DMS 273 treated with DMSO at 0.1 percent for 48 hours (cell line): ENCODE measurements at regions not wholly inside any gene's neighbourhood (a gene's known extent, or its start where the extent isn't known, plus 50 kb on each side); places are given as distances from the start of the nearest gene placed in this dataset.

Experiments used
- DNase-seq: peaks from one replicate; lab custom pipeline; 2025; lab: John Stamatoyannopoulos, UW

DNA sequence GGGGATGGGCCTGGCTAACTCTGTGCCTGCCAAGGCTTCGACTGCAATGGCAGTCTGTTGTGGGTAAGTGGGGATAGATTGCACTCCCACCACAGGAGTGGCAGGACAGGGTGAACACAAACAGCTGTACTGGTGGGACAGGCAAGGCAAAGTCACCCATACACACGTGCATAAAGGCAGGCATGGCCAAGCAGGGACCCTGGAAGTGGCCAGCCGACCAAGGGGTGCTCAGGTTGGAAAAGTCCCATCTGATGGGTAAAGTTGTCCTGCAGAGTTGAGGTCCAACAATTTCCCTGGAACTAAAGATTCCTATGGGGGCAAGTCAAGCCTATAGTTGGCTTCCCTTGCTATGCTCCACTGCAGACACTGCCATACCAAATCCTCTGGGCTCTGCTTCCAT, 1961.9 kb upstream of the ADGRL3 start:
- DNase-seq, result no peak

DNA sequence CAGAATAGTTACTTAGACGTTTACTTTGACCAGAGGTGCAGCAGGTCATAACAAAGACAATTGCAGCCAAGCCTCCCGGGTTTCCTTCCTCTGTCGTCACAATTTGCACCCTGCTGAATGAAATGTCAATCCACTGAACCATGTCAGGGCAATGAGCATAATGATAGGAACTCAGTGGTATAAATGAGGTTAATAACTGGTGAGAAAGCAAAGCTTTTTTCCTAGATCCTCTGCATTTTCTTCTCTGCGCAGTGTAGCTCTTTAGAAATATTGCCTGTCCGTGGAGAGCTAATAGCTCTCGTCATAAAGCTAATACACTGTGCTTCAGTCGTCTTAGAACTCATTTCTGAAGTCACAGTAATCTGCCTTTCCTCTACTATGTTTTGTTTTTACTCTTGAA, 1960.1 kb upstream of the ADGRL3 start:
- DNase-seq, result no peak

DNA sequence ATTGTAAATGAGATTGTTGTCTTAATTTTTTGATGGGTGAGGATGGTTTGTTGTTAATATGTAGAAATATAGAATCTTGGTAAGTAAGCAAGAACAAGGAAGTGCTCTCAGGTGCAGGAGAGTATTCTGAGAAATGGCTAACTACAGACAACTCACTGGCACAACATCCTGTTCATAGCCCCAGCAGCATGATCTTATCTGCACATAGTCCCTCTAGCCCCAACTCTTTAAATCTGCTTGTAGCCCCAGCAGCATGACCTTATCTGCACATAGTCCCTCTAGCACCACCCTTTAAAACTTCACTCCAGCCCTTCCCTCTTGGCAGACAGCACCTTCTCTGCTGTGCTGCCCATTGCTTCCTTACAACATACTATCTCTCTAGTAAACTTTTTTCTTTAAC, 1957.1 kb upstream of the ADGRL3 start:
- DNase-seq, result no peak

DNA sequence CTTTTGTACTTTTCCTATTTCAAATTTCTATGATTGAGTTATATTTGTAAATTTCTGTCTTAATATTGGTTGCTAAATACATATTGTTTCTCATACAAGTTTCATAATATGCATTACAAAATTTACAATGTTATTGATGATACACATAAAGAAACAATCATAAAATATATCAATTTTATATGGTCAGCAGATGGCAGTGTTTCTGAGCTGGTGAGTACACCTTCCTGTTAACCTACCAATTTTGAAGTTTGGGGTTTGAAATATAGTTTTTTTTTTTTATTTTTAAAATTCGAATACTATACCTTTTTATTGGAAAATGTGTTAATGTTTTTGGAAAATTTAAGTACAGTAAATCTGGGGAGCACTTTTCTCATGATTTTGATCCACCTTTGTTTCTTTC, 1953.1 kb upstream of the ADGRL3 start:
- DNase-seq, result peak; percentile 0

DNA sequence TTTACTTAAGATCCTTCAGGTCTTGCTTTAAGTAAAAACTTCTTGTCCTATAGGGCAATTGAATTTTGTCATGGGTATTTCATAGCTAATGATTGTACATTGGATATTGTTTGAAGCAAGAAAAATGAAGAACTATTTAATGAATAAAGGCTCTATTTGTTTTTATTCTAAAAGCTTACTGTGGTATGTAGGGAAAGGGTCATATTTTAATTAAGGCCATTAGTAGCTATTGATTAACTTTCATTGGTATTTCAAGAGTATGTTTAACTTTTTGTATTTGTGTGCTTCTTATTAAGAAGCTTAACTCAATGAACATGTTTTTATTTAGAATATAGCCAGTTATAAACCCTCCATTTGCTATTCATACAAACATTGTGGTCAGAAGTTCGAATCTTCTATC, 1951.8 kb upstream of the ADGRL3 start:
- DNase-seq, result no peak

DNA sequence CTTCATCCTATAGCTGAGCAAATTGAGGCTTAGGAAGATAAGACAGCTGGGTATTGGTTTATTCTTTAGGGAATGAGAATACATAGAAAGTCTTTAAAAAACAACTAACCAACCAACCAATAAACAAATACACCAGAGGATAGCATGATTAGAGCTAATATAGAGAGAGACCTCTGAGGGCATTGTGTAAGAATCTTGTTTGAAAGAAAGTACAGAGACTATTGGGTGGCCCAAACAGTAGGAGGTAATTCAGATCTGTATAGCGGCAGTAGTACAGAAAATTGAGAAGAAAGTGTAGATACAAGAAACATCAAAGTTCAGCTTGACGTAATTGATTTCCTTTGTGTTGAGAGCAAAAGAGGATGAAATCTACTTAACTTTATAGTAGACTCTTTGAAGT, 1951.0 kb upstream of the ADGRL3 start:
- DNase-seq, result no peak

DNA sequence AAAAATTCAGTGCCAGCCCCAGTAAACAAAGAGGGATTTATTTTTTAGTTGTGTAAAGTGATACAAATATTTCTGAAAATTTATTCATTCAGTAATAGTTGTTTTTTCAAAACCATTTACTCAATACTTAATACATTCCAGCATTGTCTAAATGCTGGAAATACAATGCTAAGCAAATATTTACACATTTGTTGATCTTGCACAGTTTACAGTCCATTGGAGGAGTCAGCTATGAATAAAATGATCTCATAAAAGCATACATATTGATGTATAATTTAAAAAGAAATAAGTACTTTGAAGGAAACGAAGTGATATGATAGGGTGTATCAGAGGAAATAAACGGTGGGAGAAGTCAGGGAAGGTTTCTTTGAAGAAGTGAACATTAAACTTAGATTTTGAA, 1942.1 kb upstream of the ADGRL3 start:
- no peak for DNase-seq

DNA sequence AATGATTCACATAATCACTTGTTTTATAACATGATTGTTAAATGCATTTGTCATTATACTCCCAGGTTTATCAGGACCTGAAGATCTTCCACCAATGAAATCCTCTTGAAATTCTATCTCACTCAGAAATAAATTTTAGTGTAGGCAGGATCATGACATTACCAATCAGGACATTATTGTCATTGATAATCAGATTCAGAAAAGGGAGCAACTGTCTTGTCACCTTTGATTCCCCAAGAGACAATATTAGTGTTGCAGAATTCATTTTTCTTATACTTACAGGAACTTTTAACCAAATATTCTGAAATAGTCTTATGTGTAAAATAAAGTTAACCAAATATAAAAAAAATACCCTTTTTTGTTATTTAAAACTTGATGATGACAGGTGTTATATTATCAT, 1892.5 kb upstream of the ADGRL3 start:
- no peak for DNase-seq

DNA sequence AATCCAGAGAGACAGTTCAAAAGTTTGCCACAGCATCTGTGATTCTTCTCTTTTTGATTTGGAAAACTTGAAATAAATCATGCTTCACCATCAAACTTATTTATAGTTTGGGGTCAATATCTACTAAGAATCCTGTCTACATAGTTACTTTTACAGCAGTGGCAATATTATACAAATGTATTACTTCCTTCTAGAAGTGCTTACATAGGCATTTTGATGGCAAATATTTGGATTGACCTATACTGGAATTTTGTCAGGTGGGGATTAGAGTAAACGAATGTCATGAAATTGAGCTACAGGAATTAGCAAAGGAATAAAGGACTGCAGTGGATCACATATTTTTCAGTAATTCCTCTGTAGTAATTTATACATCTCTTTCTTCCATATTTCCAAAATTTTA, 1885.5 kb upstream of the ADGRL3 start:
- DNase-seq, result no peak

DNA sequence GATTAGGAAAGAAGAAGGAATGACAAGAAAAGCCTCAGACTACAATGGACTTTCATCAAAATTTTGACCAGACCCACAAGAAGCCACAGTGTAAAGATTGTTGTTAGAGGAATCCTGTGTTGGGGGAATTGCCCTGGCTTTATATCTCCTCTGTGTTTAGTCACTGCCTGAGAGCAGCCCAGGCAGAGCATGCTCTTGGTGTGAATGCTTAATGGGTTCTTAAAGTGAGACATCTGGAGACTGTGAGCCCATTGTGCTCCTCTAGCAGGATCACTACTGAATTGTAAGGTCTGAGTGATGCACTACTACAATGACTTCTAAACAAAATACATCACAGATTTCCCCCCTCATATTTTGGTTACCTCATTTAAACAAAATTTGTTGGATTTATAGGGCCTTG, 1860.5 kb upstream of the ADGRL3 start:
- DNase-seq, result no peak

DNA sequence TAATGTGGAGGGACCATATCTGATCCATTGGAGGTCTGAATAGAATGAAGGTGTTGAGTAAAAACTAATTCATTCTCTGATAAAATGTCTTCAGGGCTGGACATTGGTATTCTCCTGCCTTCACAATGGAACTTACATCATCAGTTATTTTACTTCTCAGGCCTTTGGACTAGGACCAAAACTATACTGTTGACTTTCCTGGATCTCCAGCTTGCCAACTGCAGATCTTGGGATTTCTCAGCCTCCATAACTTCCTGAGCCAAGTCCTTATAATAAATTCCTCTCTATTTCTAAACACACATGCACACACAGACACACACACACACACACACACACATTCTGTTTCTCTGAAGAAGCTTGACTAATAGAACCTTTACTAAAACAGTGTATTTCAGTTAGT, 1858.6 kb upstream of the ADGRL3 start:
- no peak for DNase-seq

DNA sequence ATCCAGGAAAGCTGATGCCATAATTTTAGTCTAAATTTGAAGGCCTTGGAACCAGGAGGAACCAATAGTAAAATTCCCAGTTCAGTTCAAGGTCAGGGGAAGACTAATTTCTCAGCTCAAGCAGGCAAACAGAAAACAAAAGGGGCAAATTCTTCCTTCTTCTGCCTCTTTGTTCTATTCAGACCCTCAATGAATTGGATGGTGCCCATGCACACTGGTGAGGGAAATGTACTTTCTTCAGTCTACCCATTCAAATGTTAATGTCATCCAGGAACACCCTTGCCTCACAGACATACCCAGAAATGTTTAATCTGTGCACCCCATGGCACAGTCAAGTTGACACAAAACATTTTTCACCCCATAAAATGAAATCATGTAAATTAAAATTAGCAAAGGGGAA, 1851.2 kb upstream of the ADGRL3 start:
- DNase-seq, result no peak

DNA sequence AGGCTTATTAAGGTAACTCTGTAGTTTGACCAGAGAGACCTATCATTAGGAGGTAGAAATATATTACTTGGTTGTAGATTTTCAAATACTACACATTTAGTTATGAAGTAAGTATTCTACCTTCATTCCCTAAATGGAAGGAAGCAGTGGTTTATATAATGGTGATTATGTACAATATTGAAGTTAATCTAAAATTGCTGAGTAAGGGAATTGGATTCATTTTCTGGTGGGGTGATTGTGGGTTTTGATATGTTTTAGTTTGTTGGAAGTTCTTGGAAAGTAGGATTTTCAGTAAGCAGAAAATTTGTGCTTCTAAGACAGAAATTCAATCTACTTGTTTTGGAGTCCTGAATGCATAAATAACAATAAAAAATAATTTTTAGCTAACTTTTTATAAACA, 1830.9 kb upstream of the ADGRL3 start:
- no peak for DNase-seq

DNA sequence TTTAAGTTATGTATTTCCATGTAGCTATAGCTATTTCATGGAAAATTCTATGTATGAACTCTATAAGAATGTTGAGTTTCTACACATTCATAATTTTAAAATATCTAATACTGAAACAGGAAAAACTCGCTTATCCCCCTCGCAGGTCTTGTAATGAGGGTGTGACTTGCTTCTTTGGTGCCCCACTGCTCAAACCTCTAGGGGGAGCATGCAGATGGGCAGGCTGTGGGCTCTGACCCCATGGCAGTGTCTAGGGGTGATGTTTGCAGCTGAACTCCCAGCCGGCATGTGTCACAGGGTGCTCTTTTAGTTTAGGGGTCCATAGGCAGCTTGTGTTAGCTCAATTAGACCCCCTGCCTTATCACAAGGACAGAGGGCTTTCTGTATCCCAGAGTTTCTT, 1825.7 kb upstream of the ADGRL3 start:
- DNase-seq, result no peak

DNA sequence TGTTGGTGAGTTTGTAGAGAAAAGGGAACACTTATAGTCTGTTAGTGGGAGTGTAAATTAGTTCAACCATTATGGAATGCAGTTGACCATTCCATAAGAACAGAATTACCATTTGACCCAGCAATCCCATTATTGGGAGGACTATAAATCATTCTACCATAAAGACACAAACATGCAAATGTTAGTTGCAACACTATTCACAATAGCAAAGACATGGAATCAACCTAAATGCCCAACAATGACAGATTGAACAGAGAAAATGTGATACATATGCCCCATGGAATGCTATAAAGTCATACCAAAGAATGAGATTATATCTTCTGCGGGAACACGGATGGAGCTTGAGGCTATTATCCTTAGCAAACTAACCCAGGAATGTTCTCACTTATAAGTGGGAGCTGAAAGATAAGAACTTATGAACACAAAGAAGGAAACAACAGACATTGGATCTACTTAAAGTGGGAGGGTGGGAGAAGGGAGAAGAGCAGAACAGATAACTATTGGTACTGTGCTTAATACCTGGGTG, 1819.2 kb upstream of the ADGRL3 start:
- no peak for DNase-seq

DNA sequence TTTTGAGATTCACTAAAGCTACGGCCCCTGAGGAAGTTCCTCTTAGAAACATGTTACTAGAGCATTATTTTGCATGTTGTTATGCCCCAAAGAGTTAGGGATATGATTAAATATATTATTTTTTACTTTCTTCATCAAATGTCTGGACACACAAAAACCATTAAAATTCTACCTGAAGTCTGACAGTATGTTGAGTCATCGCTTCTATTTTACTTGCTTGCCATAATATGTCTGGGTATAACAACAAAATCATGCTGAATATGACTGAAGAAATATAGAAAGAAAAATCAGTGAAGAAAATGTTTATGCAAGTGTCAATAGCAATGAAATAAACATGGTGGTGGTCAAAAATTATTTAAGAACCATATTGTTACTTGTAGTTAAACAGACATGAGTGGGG, 1818.5 kb upstream of the ADGRL3 start:
- no peak for DNase-seq

DNA sequence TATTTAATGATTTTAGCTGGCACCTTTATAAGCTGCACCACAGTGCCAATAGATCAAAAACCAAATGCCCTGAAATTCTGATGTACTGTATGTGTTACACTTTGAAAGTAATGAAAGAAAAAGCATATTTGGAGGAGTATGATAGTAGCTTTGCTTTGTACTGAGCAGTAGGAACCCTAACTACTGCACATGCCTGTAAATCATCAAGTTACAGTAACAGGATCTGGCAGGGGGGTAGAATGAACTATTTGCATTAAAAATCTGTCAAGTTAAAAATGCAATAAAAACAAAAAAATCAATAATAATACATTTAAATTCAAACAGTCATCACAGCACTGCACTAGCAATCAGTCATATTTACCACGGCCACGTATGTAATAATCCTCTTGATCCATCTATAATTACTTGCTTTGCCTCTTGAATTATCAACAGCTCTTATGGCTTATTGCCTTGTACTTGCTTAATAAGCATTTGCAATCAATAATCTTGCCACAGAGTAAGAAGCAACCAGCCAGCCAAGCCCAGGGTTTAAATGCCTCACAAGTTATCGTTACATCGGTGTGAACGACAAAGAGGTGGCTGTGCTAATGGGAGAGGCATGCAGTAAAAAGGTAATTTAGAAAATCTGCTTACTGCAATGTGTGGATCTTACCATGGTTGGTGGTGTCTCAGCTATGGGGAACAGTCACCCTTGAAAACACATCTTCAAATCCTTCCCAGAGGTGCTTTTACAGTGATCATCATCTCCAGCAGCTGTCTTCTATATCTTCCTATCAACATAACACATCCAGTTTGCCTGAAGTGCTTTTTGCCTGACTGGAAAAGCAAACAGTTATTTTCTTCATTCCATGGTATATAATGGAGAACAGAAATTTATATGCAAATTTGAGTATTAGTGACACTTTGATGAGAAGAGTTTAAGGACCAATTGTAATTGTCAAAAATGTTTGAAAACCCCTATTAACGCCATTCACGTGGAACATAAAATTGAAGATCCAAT, 1812.1 kb upstream of the ADGRL3 start:
- no peak for DNase-seq

DNA sequence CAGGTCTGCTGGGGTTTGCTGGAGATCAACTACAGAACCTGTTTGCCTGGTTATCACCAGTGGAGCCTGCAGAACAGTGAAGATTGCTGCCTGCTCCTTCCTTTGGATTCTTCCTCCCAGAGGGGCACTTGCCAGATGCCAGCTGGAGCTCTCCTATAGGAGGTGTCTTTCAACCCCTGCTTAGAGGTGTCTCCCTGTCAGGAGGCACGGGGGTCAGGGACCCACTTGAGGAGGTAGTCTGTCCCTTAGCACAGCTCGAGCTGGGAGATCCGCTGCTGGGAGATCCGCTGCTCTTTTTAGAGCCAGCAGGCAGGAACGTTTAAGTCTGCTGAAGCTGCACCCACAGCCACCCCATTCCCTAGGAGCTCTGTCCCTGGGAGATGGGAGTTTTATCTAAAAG, 1806.3 kb upstream of the ADGRL3 start:
- no peak for DNase-seq

DNA sequence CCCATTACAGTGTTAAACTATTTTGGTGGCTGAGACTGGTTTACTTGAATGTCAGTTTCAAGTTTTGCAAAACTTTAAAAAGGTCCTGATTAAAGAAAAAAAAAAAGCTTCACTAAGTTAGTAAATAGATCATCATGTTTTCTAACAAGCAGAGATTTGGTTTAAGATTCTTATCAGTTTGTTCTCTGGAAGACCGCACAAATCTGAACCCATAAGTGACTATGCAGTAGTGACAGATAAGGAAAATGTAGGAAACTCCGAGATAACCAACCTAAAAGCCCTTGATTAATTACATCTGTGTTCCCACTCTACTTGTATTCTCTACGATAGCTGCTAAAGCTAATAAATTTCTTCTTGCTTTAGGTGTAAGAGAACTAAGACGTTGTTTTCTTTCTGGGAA, 1799.8 kb upstream of the ADGRL3 start:
- no peak for DNase-seq

DNA sequence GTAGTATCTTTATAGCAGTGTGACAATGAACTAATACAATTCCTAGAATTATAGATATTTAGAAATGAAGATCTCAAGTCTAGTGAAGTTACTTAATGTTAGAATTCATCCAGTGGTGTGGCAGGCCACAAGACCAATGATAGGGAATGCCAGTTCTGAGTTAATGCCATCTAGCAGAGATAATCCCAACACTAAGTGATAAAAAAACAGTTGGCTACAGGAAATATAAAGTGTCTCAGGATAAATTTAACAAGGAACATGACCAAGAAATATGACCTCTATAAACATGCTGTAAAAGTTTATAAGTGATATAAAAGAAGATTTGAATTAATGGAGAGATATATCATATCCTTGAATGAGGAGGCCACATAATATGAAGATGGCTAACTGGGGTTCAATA, 1790.5 kb upstream of the ADGRL3 start:
- DNase-seq, result no peak

DNA sequence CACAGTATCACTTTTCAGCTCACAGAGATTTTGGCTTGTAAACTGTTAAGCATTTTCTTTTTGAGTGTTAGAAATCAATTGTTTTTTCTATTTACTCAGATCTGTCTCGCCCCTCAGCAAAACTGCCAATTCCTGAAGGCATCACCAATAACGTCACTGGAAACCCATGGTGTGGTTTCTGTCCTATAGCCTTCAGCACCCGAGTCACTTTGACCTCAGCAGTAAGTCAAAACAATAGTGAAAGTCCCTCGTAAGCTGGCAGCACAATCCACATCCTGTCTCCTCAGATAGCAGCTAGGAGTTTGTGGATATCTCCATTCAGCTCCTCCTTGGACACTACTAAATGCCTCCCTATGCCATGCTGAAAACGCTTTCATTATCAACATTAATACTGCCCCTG, 1787.4 kb upstream of the ADGRL3 start:
- no peak for DNase-seq

DNA sequence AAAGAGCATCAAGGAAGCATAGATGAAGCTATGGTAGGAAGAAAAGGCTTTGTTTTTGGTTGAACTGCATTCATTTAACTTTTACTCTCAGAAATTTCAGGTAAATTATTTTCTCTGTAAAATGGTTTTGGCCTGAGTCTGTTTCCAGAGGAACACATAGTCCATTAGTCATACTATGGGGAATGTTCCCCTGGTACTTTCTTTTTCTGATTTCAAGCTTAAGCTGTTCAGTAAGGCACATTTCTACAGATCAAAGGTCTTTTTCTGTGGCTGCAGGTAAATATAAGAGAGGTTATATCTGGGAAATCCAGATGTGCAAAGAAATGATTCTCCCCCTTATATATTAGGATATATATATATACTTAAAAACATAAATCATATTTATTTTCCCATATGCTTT, 1744.4 kb upstream of the ADGRL3 start:
- no peak for DNase-seq

DNA sequence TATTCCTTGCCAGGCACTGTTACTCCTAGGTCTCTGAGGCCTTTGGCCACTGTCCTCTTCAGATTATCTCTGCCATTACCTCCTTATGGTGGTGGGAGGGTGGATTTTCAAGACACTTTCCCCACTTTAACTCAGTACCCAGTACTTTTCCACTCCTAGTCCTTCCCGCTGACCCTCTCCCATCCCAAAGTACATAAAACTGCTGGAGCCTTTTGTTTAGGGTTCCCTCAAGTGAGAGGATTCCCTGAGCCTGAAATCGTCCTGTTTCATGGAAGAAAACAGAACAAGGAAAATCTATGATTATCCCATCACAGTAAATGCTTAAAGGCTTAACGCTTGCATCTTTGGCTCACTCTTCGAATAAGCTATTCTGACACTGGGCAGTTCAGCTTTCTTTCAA, 1742.5 kb upstream of the ADGRL3 start:
- no peak for DNase-seq

DNA sequence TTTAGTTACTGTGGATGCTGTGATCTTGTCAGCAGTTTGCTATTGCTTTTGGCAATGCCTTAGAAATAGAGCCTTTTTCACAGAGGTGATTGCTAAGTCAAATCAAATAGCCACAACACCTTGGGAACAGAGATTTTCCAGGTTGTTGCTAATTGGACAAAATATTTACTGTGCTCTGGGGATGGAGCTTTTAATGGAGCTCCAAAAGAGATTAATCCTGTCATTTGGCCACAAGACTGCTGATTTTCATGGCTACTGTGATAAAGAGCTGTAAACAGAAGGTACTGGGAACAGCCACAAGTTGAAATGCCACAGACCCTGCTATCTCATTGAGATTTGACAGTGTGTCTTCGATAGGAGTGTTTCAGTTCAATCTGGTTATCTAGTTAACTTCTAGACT, 1715.2 kb upstream of the ADGRL3 start:
- no peak for DNase-seq
